GM23338 (cell line): ENCODE measurements at regions not wholly inside any gene's neighbourhood (a gene's known extent, or its start where the extent isn't known, plus 50 kb on each side); places are given as distances from the start of the nearest gene placed in this dataset.

ENCODE experiments used
- ATAC-seq: fragments of 200-7000 bp; cut with Tn5 transposase; 3 replicates; pipeline ENCODE4 v1.9.1; 2020
- DNase-seq: peaks from one replicate; pipeline ENCODE4 v3.0.0-alpha.2; 2015; ENCODE audit warnings: low spot score
- H2AFZ ChIP-seq: fragments of 200-600 bp; sonication (generic); 2 replicates; pipeline ENCODE4 v1.8.0; 2016; ENCODE audit warnings: antibody characterized with exemption, mild to moderate bottlenecking, moderate library complexity
- H3F3A ChIP-seq: fragments of 200-600 bp; sonication (generic); replicated peaks from 2 replicates; pipeline ENCODE4 v1.8.0; 2017; ENCODE audit warnings: antibody characterized with exemption, mixed run types, low read depth
- H3K27ac ChIP-seq: fragments of 200-600 bp; sonication (generic); 2 replicates; pipeline ENCODE4 v1.6.1; 2016; ENCODE audit warnings: low read depth
- H3K27me3 ChIP-seq: fragments of 200-600 bp; sonication (generic); 2 replicates; pipeline ENCODE4 v1.8.0; 2016; ENCODE audit warnings: mild to moderate bottlenecking, mixed run types, moderate library complexity; ENCODE audit not compliant: insufficient read depth
- H3K36me3 ChIP-seq: fragments of 200-600 bp; sonication (generic); 2 replicates; pipeline ENCODE4 v1.8.0; 2016; ENCODE audit warnings: mild to moderate bottlenecking; ENCODE audit not compliant: insufficient read depth
- H3K4me1 ChIP-seq: fragments of 200-600 bp; sonication (generic); 2 replicates; pipeline ENCODE4 v1.8.0; 2016; ENCODE audit warnings: mild to moderate bottlenecking, moderate library complexity; ENCODE audit not compliant: insufficient read depth
- H3K4me2 ChIP-seq: fragments of 200-600 bp; sonication (generic); 2 replicates; pipeline ENCODE4 v1.7.1; 2017; ENCODE audit warnings: mixed run types
- H3K4me3 ChIP-seq: fragments of 200-600 bp; sonication (generic); 2 replicates; pipeline ENCODE4 v1.6.1; 2016; ENCODE audit warnings: mixed run types
- H3K79me2 ChIP-seq: fragments of 200-600 bp; sonication (generic); replicated peaks from 2 replicates; pipeline ENCODE4 v1.8.0; 2017; ENCODE audit warnings: mild to moderate bottlenecking; ENCODE audit not compliant: insufficient read depth
- H3K9me2 ChIP-seq: fragments of 200-600 bp; sonication (generic); 2 replicates; pipeline ENCODE4 v1.8.0; 2017; ENCODE audit not compliant: insufficient read depth
- H4K20me1 ChIP-seq: fragments of 200-600 bp; sonication (generic); replicated peaks from 2 replicates; pipeline ENCODE4 v1.8.0; 2017; ENCODE audit warnings: mild to moderate bottlenecking; ENCODE audit not compliant: insufficient read depth
- H3K27ac Mint-ChIP-seq: 2 replicates; pipeline ENCODE4 v1.8.0; 2020; ENCODE audit warnings: inconsistent platforms, mild to moderate bottlenecking, moderate library complexity, mixed read lengths
- H3K27me3 Mint-ChIP-seq: 3 replicates; pipeline ENCODE4 v1.8.0; 2022; ENCODE audit warnings: low read depth, mild to moderate bottlenecking, moderate library complexity, mixed read lengths, inconsistent platforms; ENCODE audit not compliant: insufficient read depth, poor library complexity
- H3K36me3 Mint-ChIP-seq: 3 replicates; pipeline ENCODE4 v1.8.0; 2021; ENCODE audit warnings: low read depth, mild to moderate bottlenecking, inconsistent platforms, moderate library complexity, mixed read lengths
- H3K4me1 Mint-ChIP-seq: 3 replicates; pipeline ENCODE4 v1.8.0; 2020; ENCODE audit warnings: mild to moderate bottlenecking, inconsistent platforms, mixed read lengths
- H3K4me3 Mint-ChIP-seq: 3 replicates; pipeline ENCODE4 v1.8.0; 2021; ENCODE audit warnings: moderate library complexity, mild to moderate bottlenecking, inconsistent platforms, mixed read lengths
- H3K9me3 Mint-ChIP-seq: 3 replicates; pipeline ENCODE4 v1.8.0; 2020; ENCODE audit warnings: moderate library complexity, mild to moderate bottlenecking, inconsistent platforms, mixed read lengths
- CREB1 ChIP-seq: fragments of 250-450 bp; sonication (Bioruptor Pico); IDR thresholded peaks from 2 replicates; pipeline ENCODE4 v1.5.0; 2020; ENCODE audit warnings: low read depth, mild to moderate bottlenecking, moderate library complexity
- EZH2 ChIP-seq: fragments of 200-600 bp; sonication (generic); IDR thresholded peaks from one replicate; pipeline ENCODE4 v1.8.0; 2017; ENCODE audit warnings: antibody characterized with exemption, mild to moderate bottlenecking, low read depth; ENCODE audit not compliant: unreplicated experiment
- EZH2phosphoT487 ChIP-seq: fragments of 200-600 bp; sonication (generic); IDR thresholded peaks from one replicate; pipeline ENCODE4 v1.8.1; 2018; ENCODE audit warnings: antibody characterized with exemption; ENCODE audit not compliant: unreplicated experiment
- JUNB ChIP-seq: IDR thresholded peaks from one replicate; pipeline ENCODE4 v1.6.1; 2016; ENCODE audit warnings: antibody characterized with exemption; ENCODE audit not compliant: unreplicated experiment
- NANOG ChIP-seq: IDR thresholded peaks from 2 replicates; pipeline ENCODE4 v1.6.1; 2016; ENCODE audit warnings: antibody characterized with exemption, borderline replicate concordance
- POLR2AphosphoS5 ChIP-seq: IDR thresholded peaks from 2 replicates; pipeline ENCODE4 v1.6.1; 2016; ENCODE audit warnings: antibody characterized with exemption, low read depth
- STAT1 ChIP-seq: IDR thresholded peaks from one replicate; pipeline ENCODE4 v1.6.1; 2016; ENCODE audit warnings: antibody characterized with exemption; ENCODE audit not compliant: unreplicated experiment
- ZNF114 ChIP-seq: fragments of 250-450 bp; sonication (Bioruptor Pico); IDR thresholded peaks from 2 replicates; pipeline ENCODE4 v1.5.0; 2020; ENCODE audit warnings: mild to moderate bottlenecking, moderate library complexity
- ZNF331 ChIP-seq: fragments of 250-450 bp; sonication (Bioruptor Pico); IDR thresholded peaks from 2 replicates; pipeline ENCODE4 v1.5.0; 2020; ENCODE audit warnings: low read depth, mild to moderate bottlenecking, moderate library complexity
- TF ChIP-seq, protein P1 (sequence below): IDR thresholded peaks from one replicate; pipeline ENCODE4 v1.6.1; 2018; ENCODE audit warnings: antibody characterized with exemption; ENCODE audit not compliant: unreplicated experiment
- TF ChIP-seq, protein P2 (sequence below): fragments of 250-450 bp; sonication (Bioruptor Pico); IDR thresholded peaks from 2 replicates; pipeline ENCODE4 v1.5.0; 2020; ENCODE audit warnings: mild to moderate bottlenecking, moderate library complexity
- TF ChIP-seq, protein P3 (sequence below): IDR thresholded peaks from 2 replicates; pipeline ENCODE4 v1.6.1; 2016; ENCODE audit warnings: antibody characterized with exemption

DNA sequence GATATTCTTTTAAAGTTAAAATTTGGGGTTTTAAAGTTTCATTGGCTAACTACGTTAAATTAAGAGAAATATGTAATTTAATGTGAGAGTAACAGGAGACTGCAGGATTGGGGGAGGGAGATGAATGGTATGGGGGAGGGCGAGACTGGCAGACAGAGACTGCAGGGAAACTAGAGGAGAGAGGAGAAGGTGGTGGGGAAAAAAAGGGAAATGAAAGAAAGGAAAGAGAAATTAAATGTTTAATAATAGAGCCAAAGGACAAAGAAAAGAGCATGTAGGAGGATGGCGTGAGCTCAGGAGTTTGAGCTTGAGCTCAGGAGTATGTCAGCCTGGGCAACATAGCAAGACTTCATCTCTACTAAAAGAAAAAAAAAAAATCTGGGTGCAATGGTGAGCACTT, 115.9 kb downstream of the RFC3 start:
- H3K27ac Mint-ChIP-seq: peak overlapping the region; percentile 36
- DNase-seq: no peak

More for the DNA sequence above, 115.9 kb downstream of the RFC3 start:
- Mint-ChIP-seq H3K4me1 (peaks cover 53% of the 10 kb centered on the region), H3K9me3 (no peaks in the 10 kb centered on the region), H3K36me3 (no peaks in the 10 kb centered on the region; the same call in 2 of the 3 replicates), H3K27me3 (peaks cover 3% of the 10 kb centered on the region), H3K4me3 (no peak overlapping the region)
- H3K27ac ChIP-seq: no peak overlapping the region
- no peaks in the 10 kb centered on the region for H3K36me3 ChIP-seq
- H3K4me3 ChIP-seq: no peak overlapping the region
- no peaks in the 10 kb centered on the region for H3K9me2 ChIP-seq
- H2AFZ ChIP-seq: no peak overlapping the region
- no peaks in the 10 kb centered on the region for H3K79me2 ChIP-seq
- H3K27me3 ChIP-seq: no peaks in the 10 kb centered on the region
- ATAC-seq: no peak
- no peak overlapping the region for H3K4me2 ChIP-seq
- peaks cover 36% of the 10 kb centered on the region for H3K4me1 ChIP-seq
- H3F3A ChIP-seq: no peaks in the 10 kb centered on the region
- TF ChIP-seq EZH2 (no peak), ZNF331 (CRISPR knock-in tag) (no peak), STAT1 (no peak), NANOG (no peak), POLR2AphosphoS5 (no peak), JUNB (no peak), CREB1 (CRISPR knock-in tag) (no peak), EZH2phosphoT487 (no peak), ZNF114 (no peak)
- TF ChIP-seq, protein P1, sequence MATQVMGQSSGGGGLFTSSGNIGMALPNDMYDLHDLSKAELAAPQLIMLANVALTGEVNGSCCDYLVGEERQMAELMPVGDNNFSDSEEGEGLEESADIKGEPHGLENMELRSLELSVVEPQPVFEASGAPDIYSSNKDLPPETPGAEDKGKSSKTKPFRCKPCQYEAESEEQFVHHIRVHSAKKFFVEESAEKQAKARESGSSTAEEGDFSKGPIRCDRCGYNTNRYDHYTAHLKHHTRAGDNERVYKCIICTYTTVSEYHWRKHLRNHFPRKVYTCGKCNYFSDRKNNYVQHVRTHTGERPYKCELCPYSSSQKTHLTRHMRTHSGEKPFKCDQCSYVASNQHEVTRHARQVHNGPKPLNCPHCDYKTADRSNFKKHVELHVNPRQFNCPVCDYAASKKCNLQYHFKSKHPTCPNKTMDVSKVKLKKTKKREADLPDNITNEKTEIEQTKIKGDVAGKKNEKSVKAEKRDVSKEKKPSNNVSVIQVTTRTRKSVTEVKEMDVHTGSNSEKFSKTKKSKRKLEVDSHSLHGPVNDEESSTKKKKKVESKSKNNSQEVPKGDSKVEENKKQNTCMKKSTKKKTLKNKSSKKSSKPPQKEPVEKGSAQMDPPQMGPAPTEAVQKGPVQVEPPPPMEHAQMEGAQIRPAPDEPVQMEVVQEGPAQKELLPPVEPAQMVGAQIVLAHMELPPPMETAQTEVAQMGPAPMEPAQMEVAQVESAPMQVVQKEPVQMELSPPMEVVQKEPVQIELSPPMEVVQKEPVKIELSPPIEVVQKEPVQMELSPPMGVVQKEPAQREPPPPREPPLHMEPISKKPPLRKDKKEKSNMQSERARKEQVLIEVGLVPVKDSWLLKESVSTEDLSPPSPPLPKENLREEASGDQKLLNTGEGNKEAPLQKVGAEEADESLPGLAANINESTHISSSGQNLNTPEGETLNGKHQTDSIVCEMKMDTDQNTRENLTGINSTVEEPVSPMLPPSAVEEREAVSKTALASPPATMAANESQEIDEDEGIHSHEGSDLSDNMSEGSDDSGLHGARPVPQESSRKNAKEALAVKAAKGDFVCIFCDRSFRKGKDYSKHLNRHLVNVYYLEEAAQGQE: no peak
- TF ChIP-seq, protein P2, sequence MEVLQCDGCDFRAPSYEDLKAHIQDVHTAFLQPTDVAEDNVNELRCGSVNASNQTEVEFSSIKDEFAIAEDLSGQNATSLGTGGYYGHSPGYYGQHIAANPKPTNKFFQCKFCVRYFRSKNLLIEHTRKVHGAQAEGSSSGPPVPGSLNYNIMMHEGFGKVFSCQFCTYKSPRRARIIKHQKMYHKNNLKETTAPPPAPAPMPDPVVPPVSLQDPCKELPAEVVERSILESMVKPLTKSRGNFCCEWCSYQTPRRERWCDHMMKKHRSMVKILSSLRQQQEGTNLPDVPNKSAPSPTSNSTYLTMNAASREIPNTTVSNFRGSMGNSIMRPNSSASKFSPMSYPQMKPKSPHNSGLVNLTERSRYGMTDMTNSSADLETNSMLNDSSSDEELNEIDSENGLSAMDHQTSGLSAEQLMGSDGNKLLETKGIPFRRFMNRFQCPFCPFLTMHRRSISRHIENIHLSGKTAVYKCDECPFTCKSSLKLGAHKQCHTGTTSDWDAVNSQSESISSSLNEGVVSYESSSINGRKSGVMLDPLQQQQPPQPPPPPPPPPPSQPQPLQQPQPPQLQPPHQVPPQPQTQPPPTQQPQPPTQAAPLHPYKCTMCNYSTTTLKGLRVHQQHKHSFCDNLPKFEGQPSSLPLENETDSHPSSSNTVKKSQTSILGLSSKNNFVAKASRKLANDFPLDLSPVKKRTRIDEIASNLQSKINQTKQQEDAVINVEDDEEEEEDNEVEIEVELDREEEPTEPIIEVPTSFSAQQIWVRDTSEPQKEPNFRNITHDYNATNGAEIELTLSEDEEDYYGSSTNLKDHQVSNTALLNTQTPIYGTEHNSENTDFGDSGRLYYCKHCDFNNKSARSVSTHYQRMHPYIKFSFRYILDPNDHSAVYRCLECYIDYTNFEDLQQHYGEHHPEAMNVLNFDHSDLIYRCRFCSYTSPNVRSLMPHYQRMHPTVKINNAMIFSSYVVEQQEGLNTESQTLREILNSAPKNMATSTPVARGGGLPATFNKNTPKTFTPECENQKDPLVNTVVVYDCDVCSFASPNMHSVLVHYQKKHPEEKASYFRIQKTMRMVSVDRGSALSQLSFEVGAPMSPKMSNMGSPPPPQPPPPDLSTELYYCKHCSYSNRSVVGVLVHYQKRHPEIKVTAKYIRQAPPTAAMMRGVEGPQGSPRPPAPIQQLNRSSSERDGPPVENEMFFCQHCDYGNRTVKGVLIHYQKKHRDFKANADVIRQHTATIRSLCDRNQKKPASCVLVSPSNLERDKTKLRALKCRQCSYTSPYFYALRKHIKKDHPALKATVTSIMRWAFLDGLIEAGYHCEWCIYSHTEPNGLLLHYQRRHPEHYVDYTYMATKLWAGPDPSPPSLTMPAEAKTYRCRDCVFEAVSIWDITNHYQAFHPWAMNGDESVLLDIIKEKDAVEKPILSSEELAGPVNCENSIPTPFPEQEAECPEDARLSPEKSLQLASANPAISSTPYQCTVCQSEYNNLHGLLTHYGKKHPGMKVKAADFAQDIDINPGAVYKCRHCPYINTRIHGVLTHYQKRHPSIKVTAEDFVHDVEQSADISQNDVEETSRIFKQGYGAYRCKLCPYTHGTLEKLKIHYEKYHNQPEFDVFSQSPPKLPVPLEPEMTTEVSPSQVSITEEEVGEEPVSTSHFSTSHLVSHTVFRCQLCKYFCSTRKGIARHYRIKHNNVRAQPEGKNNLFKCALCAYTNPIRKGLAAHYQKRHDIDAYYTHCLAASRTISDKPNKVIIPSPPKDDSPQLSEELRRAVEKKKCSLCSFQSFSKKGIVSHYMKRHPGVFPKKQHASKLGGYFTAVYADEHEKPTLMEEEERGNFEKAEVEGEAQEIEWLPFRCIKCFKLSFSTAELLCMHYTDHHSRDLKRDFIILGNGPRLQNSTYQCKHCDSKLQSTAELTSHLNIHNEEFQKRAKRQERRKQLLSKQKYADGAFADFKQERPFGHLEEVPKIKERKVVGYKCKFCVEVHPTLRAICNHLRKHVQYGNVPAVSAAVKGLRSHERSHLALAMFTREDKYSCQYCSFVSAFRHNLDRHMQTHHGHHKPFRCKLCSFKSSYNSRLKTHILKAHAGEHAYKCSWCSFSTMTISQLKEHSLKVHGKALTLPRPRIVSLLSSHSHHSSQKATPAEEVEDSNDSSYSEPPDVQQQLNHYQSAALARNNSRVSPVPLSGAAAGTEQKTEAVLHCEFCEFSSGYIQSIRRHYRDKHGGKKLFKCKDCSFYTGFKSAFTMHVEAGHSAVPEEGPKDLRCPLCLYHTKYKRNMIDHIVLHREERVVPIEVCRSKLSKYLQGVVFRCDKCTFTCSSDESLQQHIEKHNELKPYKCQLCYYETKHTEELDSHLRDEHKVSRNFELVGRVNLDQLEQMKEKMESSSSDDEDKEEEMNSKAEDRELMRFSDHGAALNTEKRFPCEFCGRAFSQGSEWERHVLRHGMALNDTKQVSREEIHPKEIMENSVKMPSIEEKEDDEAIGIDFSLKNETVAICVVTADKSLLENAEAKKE (CRISPR knock-in tag): no peak
- TF ChIP-seq, protein P3, sequence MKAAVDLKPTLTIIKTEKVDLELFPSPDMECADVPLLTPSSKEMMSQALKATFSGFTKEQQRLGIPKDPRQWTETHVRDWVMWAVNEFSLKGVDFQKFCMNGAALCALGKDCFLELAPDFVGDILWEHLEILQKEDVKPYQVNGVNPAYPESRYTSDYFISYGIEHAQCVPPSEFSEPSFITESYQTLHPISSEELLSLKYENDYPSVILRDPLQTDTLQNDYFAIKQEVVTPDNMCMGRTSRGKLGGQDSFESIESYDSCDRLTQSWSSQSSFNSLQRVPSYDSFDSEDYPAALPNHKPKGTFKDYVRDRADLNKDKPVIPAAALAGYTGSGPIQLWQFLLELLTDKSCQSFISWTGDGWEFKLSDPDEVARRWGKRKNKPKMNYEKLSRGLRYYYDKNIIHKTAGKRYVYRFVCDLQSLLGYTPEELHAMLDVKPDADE: no peak
- no peaks in the 10 kb centered on the region for H4K20me1 ChIP-seq
